ENCODE measurements at regions not wholly inside any gene's neighbourhood (a gene's known extent, or its start where the extent isn't known, plus 50 kb on each side); places are given as distances from the start of the nearest gene placed in this dataset.

DNA sequence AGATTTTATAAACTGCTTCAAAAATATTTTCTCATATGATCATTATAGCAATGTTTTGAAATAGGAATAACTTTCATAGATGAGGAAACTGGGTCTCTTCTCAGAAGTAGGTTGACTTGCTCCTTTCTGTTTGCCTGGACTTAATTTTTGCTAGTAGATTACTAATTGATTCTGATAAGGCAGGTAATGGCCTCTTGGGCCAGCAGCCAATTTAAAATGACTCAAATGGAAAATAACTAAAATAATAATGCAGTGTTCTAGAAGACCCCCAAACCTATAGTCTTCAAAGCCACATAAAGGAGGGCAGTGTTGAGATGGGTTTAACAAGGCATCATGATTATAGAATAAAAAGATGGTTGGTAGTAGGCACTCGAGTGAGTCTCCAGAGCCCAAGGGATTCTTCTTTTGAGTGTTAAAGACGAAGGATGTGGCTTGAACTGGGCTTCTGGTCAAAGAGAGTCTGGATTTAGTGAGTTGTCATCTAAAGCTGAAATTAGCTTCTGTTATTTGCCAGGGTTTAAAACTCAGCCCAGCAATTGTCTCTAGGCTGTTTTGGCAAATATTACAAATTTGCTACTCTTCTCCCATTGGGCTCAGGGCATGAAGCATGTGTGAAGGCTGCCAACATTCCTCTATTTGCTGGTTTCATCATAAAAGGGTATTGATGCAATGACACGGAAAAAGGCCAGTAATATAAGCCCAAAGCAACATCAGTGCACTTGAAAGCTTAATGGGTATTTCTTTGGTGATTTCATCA is 297.1 kb upstream of the MEIS2 start:
- TF ChIP-seq CTCF (IDR thresholded peaks at IDR 0.05) (no peak), POLR2A (IDR thresholded peaks at IDR 0.05) (no peak)

Data from vagina (tissue), 2 donors.